ENCODE measurements at regions not wholly inside any gene's neighbourhood (a gene's known extent, or its start where the extent isn't known, plus 50 kb on each side); places are given as distances from the start of the nearest gene placed in this dataset.

GRCh38 chr2:11040992-11041391 is 114.3 kb upstream of the SLC66A3 start:
- ATAC-seq = no peak
- no peak for DNase-seq (ENCODE audit: low spot score)

- no peak for ATAC-seq
- DNase-seq (ENCODE audit: low spot score) = no peak
Measured at GRCh38 chr2:11042841-11043240, 112.4 kb upstream of the SLC66A3 start.

GRCh38 chr2:11043245-11043644 is 112.0 kb upstream of the SLC66A3 start:
- ATAC-seq (no peak), DNase-seq (ENCODE audit: low spot score) (no peak)

- ATAC-seq = no peak
Measured at GRCh38 chr2:11044201-11044600, 111.1 kb upstream of the SLC66A3 start.

GRCh38 chr2:11045294-11045693 is 110.0 kb upstream of the SLC66A3 start:
- ATAC-seq (no peak), DNase-seq (ENCODE audit: low spot score) (no peak)

More at GRCh38 chr2:11044201-11044600, 111.1 kb upstream of the SLC66A3 start:
- no peak for DNase-seq (ENCODE audit: low spot score)

GRCh38 chr2:11048335-11049008 is 106.8 kb upstream of the SLC66A3 start:
- DNase-seq (ENCODE audit: low spot score) = no peak
- ATAC-seq = no peak

GRCh38 chr2:11050565-11050964 is 104.7 kb upstream of the SLC66A3 start:
- ATAC-seq (no peak), DNase-seq (ENCODE audit: low spot score) (no peak)

GRCh38 chr2:11051280-11051679 is 104.0 kb upstream of the SLC66A3 start:
- DNase-seq (ENCODE audit: low spot score) (no peak), ATAC-seq (no peak)

- DNase-seq (ENCODE audit: low spot score) (no peak), ATAC-seq (no peak)
Measured at GRCh38 chr2:11053546-11053945, 101.7 kb upstream of the SLC66A3 start.

GRCh38 chr2:11054783-11055678 is 100.2 kb upstream of the SLC66A3 start:
- DNase-seq (ENCODE audit: low spot score) = no peak

GRCh38 chr2:11055679-11056215 is 99.5 kb upstream of the SLC66A3 start:
- ATAC-seq (no peak), DNase-seq (ENCODE audit: low spot score) (no peak)

More at GRCh38 chr2:11054783-11055678, 100.2 kb upstream of the SLC66A3 start:
- ATAC-seq = no peak

GRCh38 chr2:11056614-11057013 is 98.7 kb upstream of the SLC66A3 start:
- ATAC-seq = no peak
- DNase-seq (ENCODE audit: low spot score) = no peak

GRCh38 chr2:11057031-11057430 is 98.2 kb upstream of the SLC66A3 start:
- ATAC-seq (no peak), DNase-seq (ENCODE audit: low spot score) (no peak)

- DNase-seq (ENCODE audit: low spot score) (no peak), ATAC-seq (no peak)
Measured at GRCh38 chr2:11058129-11058528, 97.1 kb upstream of the SLC66A3 start.

- DNase-seq (ENCODE audit: low spot score) = no peak
- no peak for ATAC-seq
Measured at GRCh38 chr2:11060376-11061169, 94.7 kb upstream of the SLC66A3 start.

GRCh38 chr2:11065833-11066485 is 89.3 kb upstream of the SLC66A3 start:
- ATAC-seq (peak; percentile 13), DNase-seq (ENCODE audit: low spot score) (no peak)

GRCh38 chr2:11067221-11068078 is 87.8 kb upstream of the SLC66A3 start:
- DNase-seq (ENCODE audit: low spot score) (no peak), ATAC-seq (no peak)

- DNase-seq (ENCODE audit: low spot score) (no peak), ATAC-seq (no peak)
Measured at GRCh38 chr2:11068079-11068741, 87.1 kb upstream of the SLC66A3 start.

All from left lobe of liver (tissue), 2 donors.